Erythroblast (primary cell): ENCODE measurements at regions not wholly inside any gene's neighbourhood (a gene's known extent, or its start where the extent isn't known, plus 50 kb on each side); places are given as distances from the start of the nearest gene placed in this dataset.

Experiments used
- GATA1 ChIP-seq: IDR thresholded peaks from 2 replicates; pipeline ENCODE4 v1.6.1; 2011; ENCODE audit warnings: low read depth, mild to moderate bottlenecking, control low read depth, low read length, moderate library complexity
- POLR2A ChIP-seq: IDR thresholded peaks from 2 replicates; pipeline ENCODE4 v1.6.1; 2011; ENCODE audit warnings: mild to moderate bottlenecking, low read length

- no peak for TF ChIP-seq POLR2A
- TF ChIP-seq GATA1, result no peak
Measured at GRCh38 chr6:88216182-88216581, 50.0 kb upstream of the CNR1 start.
